CD14-positive monocyte (primary cell): ENCODE measurements at regions not wholly inside any gene's neighbourhood (a gene's known extent, or its start where the extent isn't known, plus 50 kb on each side); places are given as distances from the start of the nearest gene placed in this dataset.

Source experiments
- DNase-seq, 3 donors: peaks; one replicate each; pipeline ENCODE4 v3.0.0-alpha.2; 2011 to 2022
- H2AFZ ChIP-seq: 2 replicates; pipeline ENCODE4 v1.6.0; 2012; ENCODE audit warnings: mild to moderate bottlenecking, low read depth, low read length, inconsistent platforms; ENCODE audit not compliant: insufficient read depth, poor library complexity, severe bottlenecking
- H3K27ac ChIP-seq, 2 donors: 1 replicate in 1 of 2; 2 replicates in 1 of 2; pipeline ENCODE4 v1.5.1; 2012 to 2013; ENCODE audit warnings: low read length in 2 of 2, control low read depth in 1 of 2, inconsistent platforms in 1 of 2, low read depth in 1 of 2, mild to moderate bottlenecking in 1 of 2
- H3K27me3 ChIP-seq, 2 donors: one replicate each; pipeline versions ENCODE4 v1.6.0 to v1.6.1; 2011 to 2013; ENCODE audit warnings: low read length in 2 of 2; ENCODE audit not compliant: control insufficient read depth in 2 of 2, insufficient read depth in 2 of 2
- H3K36me3 ChIP-seq, 2 donors: replicated peaks in 1 of 2; 1 replicate in 1 of 2; 2 replicates in 1 of 2; pipeline versions ENCODE4 v1.5.1 to v1.6.1; 2012 to 2013; ENCODE audit warnings: low read length in 2 of 2, control low read depth in 1 of 2, inconsistent platforms in 1 of 2, mild to moderate bottlenecking in 1 of 2; ENCODE audit not compliant: insufficient read depth in 2 of 2, control insufficient read depth in 1 of 2
- H3K4me1 ChIP-seq, 2 donors: 1 replicate in 1 of 2; 2 replicates in 1 of 2; pipeline versions ENCODE4 v1.5.1 to v1.6.1; 2012 to 2013; ENCODE audit warnings: low read length in 2 of 2, control low read depth in 1 of 2, inconsistent platforms in 1 of 2, mild to moderate bottlenecking in 1 of 2, moderate library complexity in 1 of 2; ENCODE audit not compliant: insufficient read depth in 2 of 2, control insufficient read depth in 1 of 2
- H3K4me2 ChIP-seq: replicated peaks from 2 replicates; pipeline ENCODE3; 2012; ENCODE audit warnings: low read length, moderate library complexity, mild to moderate bottlenecking; ENCODE audit not compliant: poor library complexity, severe bottlenecking; ENCODE audit errors: extremely low read depth
- H3K4me3 ChIP-seq, 3 experiments: fragments of 200-600 bp in 1 of 3; sonication (generic) in 1 of 3; replicated peaks in 1 of 3; 1 replicate in 2 of 3; 2 replicates in 1 of 3; pipeline ENCODE4 v1.5.1; 2011 to 2013; ENCODE audit warnings: low read length in 3 of 3, mild to moderate bottlenecking in 3 of 3, control low read depth in 2 of 3, low read depth in 2 of 3, inconsistent platforms in 1 of 3, moderate library complexity in 1 of 3
- H3K79me2 ChIP-seq: 2 replicates; pipeline ENCODE4 v1.6.0; 2012; ENCODE audit warnings: mild to moderate bottlenecking, control low read depth, inconsistent platforms, low read length, moderate library complexity; ENCODE audit not compliant: insufficient read depth
- H3K9ac ChIP-seq: 2 replicates; pipeline ENCODE4 v1.6.0; 2017; ENCODE audit warnings: low read length, mild to moderate bottlenecking; ENCODE audit not compliant: insufficient read depth, poor library complexity, severe bottlenecking
- H3K9me3 ChIP-seq, 2 donors: replicated peaks in 1 of 2; 1 replicate in 1 of 2; 2 replicates in 1 of 2; pipeline versions ENCODE4 v1.5.1 to v1.6.1; 2012 to 2013; ENCODE audit warnings: low read length in 2 of 2, control low read depth in 1 of 2; ENCODE audit not compliant: control insufficient read depth in 1 of 2, insufficient read depth in 1 of 2
- H4K20me1 ChIP-seq: 2 replicates; pipeline ENCODE4 v1.6.0; 2012; ENCODE audit warnings: mild to moderate bottlenecking, low read length, control low read depth, moderate library complexity; ENCODE audit not compliant: insufficient read depth
- H3K27ac Mint-ChIP-seq, 7 donors: one replicate each; pipeline ENCODE4 v1.8.0; 2020; ENCODE audit warnings: mild to moderate bottlenecking in 7 of 7, mixed read lengths in 7 of 7, moderate library complexity in 6 of 7, inconsistent platforms in 2 of 7
- H3K27me3 Mint-ChIP-seq, 3 donors: one replicate each; pipeline ENCODE4 v1.8.0; 2021 to 2022; ENCODE audit warnings: low read depth in 3 of 3, mild to moderate bottlenecking in 3 of 3, mixed read lengths in 3 of 3, moderate library complexity in 3 of 3, inconsistent platforms in 1 of 3
- H3K36me3 Mint-ChIP-seq, 2 donors: one replicate each; pipeline ENCODE4 v1.8.0; 2020; ENCODE audit warnings: mixed read lengths in 2 of 2, inconsistent platforms in 1 of 2, mild to moderate bottlenecking in 1 of 2
- H3K4me1 Mint-ChIP-seq: one replicate; pipeline ENCODE4 v1.8.0; 2020; ENCODE audit warnings: mild to moderate bottlenecking, mixed read lengths
- H3K4me3 Mint-ChIP-seq, 2 donors: one replicate each; pipeline ENCODE4 v1.8.0; 2020; ENCODE audit warnings: mild to moderate bottlenecking in 2 of 2, mixed read lengths in 2 of 2, moderate library complexity in 1 of 2
- H3K9me3 Mint-ChIP-seq, 7 donors: one replicate each; pipeline ENCODE4 v1.8.0; 2020 to 2022; ENCODE audit warnings: mixed read lengths in 7 of 7, mild to moderate bottlenecking in 6 of 7, moderate library complexity in 6 of 7, inconsistent platforms in 2 of 7
- CTCF ChIP-seq: fragments of 200-600 bp; IDR thresholded peaks from one replicate; pipeline ENCODE4 v1.8.0; 2022; ENCODE audit warnings: antibody characterized with exemption, mild to moderate bottlenecking
- WGBS: methylation state at CpG from one replicate; pipeline ENCODE4 v1.1.5; 2013; ENCODE audit warnings: missing lambda C conversion rate; ENCODE audit not compliant: insufficient coverage; 5-methylcytosine and 5-hydroxymethylcytosine counted together
- intact Hi-C, 2 donors: fragments of 100-400 bp; cut with micrococcal nuclease; formaldehyde crosslinking; loops; one replicate each; pipeline versions ENCODE4 v1.15.0 to v1.15.1; 2023

- no peak overlapping the region for H2AFZ ChIP-seq
- H3K4me2 ChIP-seq = no peak overlapping the region
- H3K9ac ChIP-seq = no peak overlapping the region
- H3K36me3 ChIP-seq = no peaks in the 10 kb centered on the region
- no peak overlapping the region for H3K4me3 ChIP-seq
- no peaks in the 10 kb centered on the region for H3K27me3 ChIP-seq
- peaks cover 4% of the 10 kb centered on the region for H3K4me1 Mint-ChIP-seq
- peaks cover 0 to 3% of the 10 kb centered on the region in 2 donors for H3K9me3 ChIP-seq
- H3K27me3 Mint-ChIP-seq = no peaks in the 10 kb centered on the region
- H4K20me1 ChIP-seq = no peaks in the 10 kb centered on the region
- H3K79me2 ChIP-seq = no peaks in the 10 kb centered on the region
- no peak overlapping the region for H3K27ac ChIP-seq
- no peaks in the 10 kb centered on the region for H3K36me3 Mint-ChIP-seq
- TF ChIP-seq CTCF = no peak
- no peak overlapping the region for H3K27ac Mint-ChIP-seq
- intact Hi-C loops = no loop called here
- H3K4me1 ChIP-seq = no peaks in the 10 kb centered on the region
- H3K4me3 Mint-ChIP-seq = no peak overlapping the region
- no peak for DNase-seq
- 83% methylated on average over 1 of the region's 7 CpGs for WGBS
- peaks cover 0 to 8% (median 4%) of the 10 kb centered on the region in 7 donors for H3K9me3 Mint-ChIP-seq
These were observed 441.0 kb downstream of the FUT8 start for GRCh38 chr14:65853407-65853955.

- intact Hi-C loops = no loop called here
- peaks cover 4% of the 10 kb centered on the region for H3K4me1 Mint-ChIP-seq
- H3K9ac ChIP-seq = no peak overlapping the region
These were observed 441.7 kb downstream of the FUT8 start for GRCh38 chr14:65854215-65854614.

More at GRCh38 chr14:65854215-65854614, 441.7 kb downstream of the FUT8 start:
- H3K36me3 Mint-ChIP-seq = no peaks in the 10 kb centered on the region
- Histone ChIP-seq H3K4me2 (no peak overlapping the region), H3K4me1 (no peaks in the 10 kb centered on the region), H3K9me3 (peaks cover 0 to 3% of the 10 kb centered on the region in 2 donors), H3K79me2 (no peaks in the 10 kb centered on the region), H3K27me3 (no peaks in the 10 kb centered on the region), H2AFZ (no peak overlapping the region), H4K20me1 (no peaks in the 10 kb centered on the region), H3K27ac (no peak overlapping the region), H3K36me3 (no peaks in the 10 kb centered on the region), H3K4me3 (no peak overlapping the region)
- no peak for DNase-seq
- H3K4me3 Mint-ChIP-seq = no peak overlapping the region
- no peak overlapping the region for H3K27ac Mint-ChIP-seq
- H3K9me3 Mint-ChIP-seq = peaks cover 0 to 8% (median 6%) of the 10 kb centered on the region in 7 donors
- no peaks in the 10 kb centered on the region for H3K27me3 Mint-ChIP-seq
- no peak for TF ChIP-seq CTCF
- 100% methylated on average over 1 of the region's 6 CpGs for WGBS
